Right ventricle myocardium superior (tissue), 1 donor: ENCODE measurements at regions not wholly inside any gene's neighbourhood (a gene's known extent, or its start where the extent isn't known, plus 50 kb on each side); places are given as distances from the start of the nearest gene placed in this dataset.

Experiments
- ATAC-seq: fragments of 200-7000 bp; cut with Tn5 transposase; one replicate; pipeline ENCODE4 v1.9.1; 2020; ENCODE audit warnings: mild to moderate bottlenecking; ENCODE audit not compliant: poor library complexity
- DNase-seq: peaks from one replicate; pipeline ENCODE4 v3.0.0-alpha.2; 2020
- intact Hi-C: fragments of 100-400 bp; cut with DNase I; formaldehyde crosslinking; loops from one replicate; pipeline ENCODE4 v1.11.2; 2022
- donor health status: DM: no; HTN: yes; CAD: no; lungs with severe emphysema.

DNA sequence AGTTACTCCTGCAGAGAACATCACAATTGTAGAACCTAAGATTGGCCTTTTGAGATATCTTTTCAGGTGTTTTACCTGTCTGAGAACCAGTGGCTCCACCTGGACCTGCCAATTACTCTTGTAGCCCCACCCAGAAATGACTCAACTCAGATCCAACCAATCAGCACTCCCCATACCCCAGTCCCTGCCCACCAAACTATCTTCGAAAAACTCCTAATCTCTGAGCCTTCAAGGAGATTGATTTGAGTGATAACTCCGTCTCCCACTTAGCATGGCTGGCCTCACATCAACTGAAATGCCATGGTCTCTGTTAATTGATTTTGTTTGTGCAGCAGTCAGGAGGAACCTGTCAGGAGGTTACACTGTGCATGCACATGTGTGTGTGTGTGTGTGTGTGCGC is 103.6 kb downstream of the MTNR1B start:
- no peak for DNase-seq
- intact Hi-C loops, result no loop called here
- no peak for ATAC-seq

DNA sequence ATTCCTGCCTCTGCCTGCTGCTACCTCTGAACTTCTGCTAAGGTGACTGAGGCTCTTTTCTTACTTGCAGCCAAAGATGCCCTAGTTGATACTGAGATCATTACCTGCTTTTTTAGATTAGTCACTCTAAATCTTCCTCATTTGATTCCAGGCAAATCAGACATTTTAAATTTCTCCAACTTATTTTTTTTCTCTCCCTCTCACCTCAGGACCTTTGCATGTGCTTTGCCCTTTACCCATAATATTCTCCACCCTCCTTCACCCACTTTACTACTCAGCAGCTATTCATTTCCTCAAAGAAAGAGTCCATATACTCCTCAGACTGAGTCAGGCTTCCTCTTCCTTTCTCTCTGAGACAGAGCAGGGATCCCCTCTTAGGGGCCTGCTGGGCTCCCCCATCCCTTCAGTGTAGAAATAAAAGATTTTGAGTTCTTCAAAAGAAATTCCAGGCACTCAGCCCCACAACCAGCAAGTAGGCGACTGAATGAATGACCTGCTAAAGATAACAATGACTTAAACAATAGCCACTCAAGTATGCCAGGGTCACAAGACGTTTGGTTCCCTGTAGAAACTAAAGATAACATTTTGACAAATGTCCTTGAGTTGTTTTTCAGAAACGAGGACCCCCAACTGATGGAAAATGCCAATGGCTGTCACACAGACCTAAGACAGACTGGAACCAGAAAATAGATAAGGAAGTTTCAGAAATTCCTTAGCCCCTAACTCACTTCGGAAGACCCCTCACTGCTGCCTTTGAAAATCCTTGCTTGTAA is 104.2 kb downstream of the MTNR1B start:
- ATAC-seq (no peak), DNase-seq (no peak)
- intact Hi-C loops, result no loop called here

DNA sequence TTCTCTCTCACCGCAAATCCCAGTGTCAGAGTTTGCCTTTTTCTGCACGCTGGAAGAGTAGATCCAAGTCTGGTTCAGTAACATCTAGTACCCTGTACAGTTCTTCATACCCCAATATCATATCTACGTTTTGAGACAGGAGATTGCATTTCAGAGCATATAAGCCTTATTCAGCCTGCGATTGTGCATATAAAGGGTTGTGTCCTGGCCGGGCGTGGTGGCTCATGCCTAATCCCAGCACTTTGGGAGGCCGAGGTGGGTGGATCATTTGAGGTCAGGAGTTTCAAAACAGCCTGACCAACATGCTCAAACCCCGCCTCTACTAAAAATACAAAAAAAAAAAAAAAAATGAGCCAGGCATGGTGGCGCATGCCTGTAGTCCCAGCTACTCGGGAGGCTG is 104.9 kb downstream of the MTNR1B start:
- ATAC-seq (no peak), DNase-seq (no peak)
- intact Hi-C loops, result no loop called here

DNA sequence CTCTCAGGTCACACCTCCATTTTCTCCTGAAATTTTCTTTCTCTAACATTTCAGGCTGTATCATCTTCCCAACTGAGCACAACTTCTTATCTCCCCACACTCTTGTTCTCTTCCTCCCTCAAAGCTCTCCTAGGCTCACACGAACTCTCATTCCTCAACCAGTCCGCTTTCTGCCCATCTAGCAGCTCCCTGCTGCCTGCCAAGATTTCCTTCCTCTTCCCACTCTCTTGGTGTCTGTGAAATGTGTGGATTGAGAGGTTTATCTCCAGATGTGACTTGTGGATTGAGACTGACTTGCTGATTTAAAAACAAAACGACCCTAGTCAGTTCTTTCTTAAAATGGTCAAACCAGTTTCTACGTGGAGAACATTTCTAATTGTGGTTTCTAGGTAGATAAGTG is 106.3 kb downstream of the MTNR1B start:
- no peak for DNase-seq
- ATAC-seq, result no peak
- intact Hi-C loops, result no loop called here

DNA sequence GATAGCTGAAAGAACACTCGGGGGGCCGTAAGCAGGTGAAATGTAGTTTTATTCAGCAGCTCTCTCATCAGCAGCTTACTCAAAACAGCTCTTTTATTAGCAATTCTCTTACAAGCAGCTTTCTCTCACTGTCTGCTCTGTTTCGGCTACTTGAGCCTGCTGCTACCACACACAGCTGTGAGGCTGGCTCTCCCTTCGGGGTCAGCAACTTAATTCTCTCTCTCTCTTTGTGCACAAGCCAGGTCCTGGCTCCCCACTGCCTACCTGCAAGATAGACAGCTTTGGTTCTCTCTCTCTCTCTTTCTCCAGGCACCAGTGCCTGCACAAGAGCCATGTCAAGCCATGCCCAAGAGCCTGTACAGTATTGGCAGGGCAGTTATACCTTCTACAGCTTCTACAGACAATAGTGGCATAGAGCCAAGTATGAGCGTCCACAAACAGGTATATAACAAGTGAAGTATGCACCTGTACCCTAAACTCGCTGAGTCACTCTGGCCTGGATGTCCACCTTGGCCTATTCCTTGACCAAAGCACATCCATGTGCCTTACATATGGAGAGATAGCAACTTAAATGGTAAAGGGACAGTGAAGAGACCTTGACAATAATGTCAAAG is 110.8 kb downstream of the MTNR1B start:
- DNase-seq (no peak), ATAC-seq (no peak)
- intact Hi-C loops, result no loop called here

DNA sequence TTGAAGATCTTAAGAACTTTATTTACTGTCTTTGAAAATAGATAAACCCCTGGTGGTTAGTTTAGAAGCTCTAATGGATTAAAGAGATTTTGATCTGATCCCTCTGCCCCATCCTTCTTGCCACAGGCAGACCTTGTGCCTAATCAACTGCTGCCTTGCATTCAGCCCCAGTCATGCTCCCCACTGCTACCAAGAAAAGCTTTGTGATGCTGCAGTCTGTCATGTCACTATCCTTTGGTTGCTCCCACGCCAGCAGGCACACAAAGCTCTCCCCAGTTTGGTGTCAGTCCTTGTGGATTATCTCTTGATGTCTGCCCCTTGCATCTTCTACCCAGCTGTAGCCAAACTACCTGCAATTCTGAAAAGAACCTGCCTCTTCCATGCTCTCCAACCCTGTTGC is 112.2 kb downstream of the MTNR1B start:
- ATAC-seq (no peak), DNase-seq (no peak)
- intact Hi-C loops, result no loop called here

DNA sequence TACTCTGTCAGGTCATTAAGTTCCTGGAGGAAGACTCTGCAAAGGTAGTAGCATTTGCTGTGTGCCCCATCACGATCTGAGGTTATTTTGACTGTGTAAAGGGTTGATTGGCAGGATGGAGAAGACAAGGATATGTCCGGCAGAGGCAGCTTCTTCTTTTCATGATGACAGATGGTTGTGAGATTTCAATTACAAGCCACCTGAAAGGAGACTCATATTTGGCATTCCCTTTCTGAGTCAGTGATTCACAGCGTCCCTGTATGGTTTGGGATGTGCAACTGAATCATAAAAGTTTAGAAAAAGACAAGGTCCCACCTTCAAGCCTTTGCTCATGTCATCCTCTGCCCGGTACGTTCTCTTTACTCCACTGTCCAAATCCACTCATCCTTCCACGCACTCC is 113.4 kb downstream of the MTNR1B start:
- no peak for ATAC-seq
- intact Hi-C loops, result no loop called here
- no peak for DNase-seq

DNA sequence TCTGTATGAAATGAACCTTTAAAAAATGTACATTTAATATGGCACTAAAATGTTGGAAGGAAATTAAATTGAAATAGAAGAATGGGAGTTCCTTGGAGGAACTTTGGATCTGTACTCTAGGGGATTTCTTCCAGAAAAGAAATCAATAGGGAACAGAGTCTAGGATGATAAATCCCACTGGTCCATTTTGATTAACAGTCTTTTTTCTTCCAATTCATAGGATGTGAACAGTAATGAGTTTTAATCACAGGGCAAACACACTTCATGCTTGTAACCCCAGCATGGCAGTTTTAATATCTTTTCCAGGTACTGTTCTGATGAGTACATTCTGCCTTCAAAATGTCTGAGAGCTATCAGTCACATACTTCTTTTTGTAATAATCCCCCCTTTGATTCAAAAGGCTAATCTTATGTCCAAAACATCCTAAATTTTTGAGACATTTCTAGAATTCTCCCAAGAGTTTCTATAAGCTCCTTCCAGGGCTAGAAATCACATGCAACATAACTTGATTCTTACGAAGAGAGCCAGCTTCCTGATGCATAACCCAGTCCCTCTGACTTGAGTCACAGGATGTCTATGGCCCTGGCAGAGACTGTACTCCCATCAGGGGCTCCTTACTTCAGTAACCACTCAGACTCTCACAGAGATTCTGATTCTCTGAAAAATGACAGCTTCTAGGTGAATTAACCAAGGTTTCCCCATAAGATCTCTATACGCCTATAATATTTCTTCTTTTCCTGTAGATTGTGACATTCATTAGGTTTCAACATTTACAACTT is 112.9 kb downstream of the SLC36A4 start:
- no peak for ATAC-seq
- DNase-seq, result no peak
- intact Hi-C loops, result no loop called here

DNA sequence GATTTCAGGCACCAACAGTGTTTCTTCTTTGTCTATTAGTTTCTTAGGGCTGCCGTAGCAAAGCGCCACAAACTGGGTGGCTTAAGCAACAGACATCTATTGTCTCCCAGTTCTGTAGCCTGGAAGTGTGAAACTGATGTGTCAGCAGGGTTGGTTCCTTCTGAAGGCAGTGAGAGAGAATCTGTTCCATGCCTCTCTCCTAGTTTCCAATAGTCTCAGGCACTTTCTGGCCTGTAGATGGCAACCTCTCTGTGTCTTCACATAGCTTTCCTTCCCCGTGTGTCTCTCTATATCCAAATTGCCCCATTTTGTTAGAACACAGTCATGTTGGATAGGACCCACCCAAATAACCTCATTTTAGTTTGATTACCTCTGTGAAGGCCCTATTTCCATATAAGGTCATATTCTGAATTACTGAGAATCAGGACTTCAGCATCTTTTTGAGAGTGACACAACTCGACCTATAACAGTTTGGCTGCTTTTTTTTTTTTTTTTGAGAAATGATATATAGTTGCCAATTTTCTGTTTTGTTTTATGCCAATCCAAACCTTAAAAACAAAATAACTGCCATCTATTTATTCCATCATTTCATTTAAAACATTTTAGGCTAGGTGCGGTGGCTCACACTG is 108.2 kb downstream of the SLC36A4 start:
- peak; percentile 74 for ATAC-seq
- DNase-seq, result no peak
- intact Hi-C loops, result no loop called here
